ENCODE measurements at regions not wholly inside any gene's neighbourhood (a gene's known extent, or its start where the extent isn't known, plus 50 kb on each side); places are given as distances from the start of the nearest gene placed in this dataset.

- intact Hi-C loops (cut with DNase I) = no loop called here
- ATAC-seq (no peak), DNase-seq (no peak)
Observed at GRCh38 chr9:90555351-90556057, 87.1 kb downstream of the DIRAS2 start.

DNA sequence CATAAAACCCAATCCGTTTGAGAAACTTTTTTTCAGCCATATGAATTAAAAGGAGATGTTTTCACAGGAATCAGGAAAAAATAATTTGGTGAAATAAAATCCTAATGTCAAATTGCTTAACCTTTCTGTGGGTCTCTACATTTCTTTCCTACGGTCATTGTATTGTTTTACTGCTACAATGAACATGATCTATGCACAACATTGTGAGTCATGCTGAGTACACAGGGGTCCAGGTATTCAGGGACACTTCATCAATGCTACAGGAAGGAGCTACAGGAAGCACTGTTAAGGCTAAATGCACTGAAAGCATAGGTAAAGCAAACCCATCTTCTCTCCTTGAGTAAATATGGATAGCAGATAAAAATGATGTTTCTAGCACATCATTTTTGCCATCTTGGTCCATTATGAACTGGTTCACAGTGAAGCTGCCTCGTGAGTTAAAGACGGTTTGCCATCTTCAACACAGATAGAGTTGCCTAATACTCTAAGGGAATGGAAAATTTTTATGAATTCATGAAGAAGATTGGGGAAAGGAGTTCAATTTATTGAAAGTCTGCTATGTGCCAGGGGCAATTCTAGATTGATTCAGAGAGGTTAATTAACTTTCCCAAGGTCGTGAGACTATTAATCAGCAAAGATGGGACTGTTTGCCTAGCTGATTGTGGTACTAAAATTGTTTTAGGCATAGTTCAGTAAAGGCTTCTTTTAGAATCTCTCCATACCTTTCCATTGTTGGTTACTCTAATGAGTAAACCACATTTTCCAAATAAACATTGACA, 85.5 kb downstream of the DIRAS2 start:
- intact Hi-C loops (cut with DNase I) = no loop called here
- DNase-seq (no peak), ATAC-seq (no peak)

GRCh38 chr9:90559075-90560073, 83.2 kb downstream of the DIRAS2 start:
- intact Hi-C loops (cut with DNase I) = no loop called here
- DNase-seq (no peak), ATAC-seq (no peak)

Small RNAs in the stretch of these regions (microRNA-seq; reads per million reads assigned to microRNA genes)
- gene MIR4290 = 0 reads per million in 2 donors
